ENCODE measurements at regions not wholly inside any gene's neighbourhood (a gene's known extent, or its start where the extent isn't known, plus 50 kb on each side); places are given as distances from the start of the nearest gene placed in this dataset.

DNA sequence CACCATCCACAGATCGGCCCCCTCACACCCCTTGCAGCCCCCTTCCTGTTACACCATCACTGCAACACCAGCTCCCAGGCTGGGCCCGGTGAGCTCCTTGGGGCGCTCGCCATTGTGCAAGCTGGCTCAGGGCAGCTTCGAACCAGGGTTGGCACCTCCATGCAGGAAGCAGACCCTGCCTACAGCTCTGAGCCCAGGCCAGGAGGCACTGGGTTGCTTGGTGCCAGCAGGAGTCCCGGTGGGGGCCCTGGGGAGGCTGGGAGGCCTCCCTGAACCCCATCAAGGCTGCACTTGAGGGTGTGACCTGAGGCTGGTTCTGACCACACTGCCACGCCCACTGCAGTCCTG lies 417.1 kb downstream of the CTTN start:
- Histone ChIP-seq H3K27ac (ENCODE audit: low read depth, low read length) (no peak overlapping the region), H3K4me1 (ENCODE audit: control insufficient read depth, insufficient read depth, low read length) (no peaks in the 10 kb centered on the region), H3K27me3 (ENCODE audit: control insufficient read depth, insufficient read depth, low read length) (no peaks in the 10 kb centered on the region), H3K9me3 (ENCODE audit: control insufficient read depth, insufficient read depth, low read length) (no peaks in the 10 kb centered on the region), H3K36me3 (ENCODE audit: control insufficient read depth, insufficient read depth, low read length) (no peaks in the 10 kb centered on the region), H3K9ac (ENCODE audit: low read depth, low read length) (no peak overlapping the region), H3K4me3 (ENCODE audit: low read depth, low read length) (no peak overlapping the region)

DNA sequence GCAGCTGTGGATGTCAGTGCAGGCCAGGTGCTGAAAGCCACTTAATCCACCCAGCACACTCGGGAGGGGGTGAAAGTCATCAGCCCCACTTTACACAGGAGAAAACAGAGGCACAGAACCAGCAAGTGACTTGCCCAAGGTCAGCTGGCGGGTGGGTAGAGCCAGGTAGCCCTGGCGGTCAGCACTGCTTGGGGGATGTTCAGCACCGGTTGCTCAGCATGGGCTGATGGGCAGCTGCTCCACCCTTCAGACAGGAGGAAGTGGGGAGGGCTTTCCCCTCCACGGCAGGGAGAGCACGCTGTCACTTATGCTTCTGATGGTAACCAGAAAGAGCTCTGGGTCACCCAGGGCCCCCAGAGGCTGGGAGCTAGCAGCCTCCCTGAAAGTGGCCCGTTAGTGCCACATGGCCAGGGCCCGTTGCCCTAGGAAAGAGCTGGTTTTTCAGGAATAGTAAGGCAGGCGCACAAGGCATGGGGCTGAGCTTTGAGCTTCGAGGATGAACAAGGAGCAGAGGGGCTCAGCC lies 417.9 kb downstream of the CTTN start:
- no peaks in the 10 kb centered on the region for H3K36me3 ChIP-seq (ENCODE audit: control insufficient read depth, insufficient read depth, low read length)
- no peaks in the 10 kb centered on the region for H3K4me1 ChIP-seq (ENCODE audit: control insufficient read depth, insufficient read depth, low read length)
- no peak overlapping the region for H3K9ac ChIP-seq (ENCODE audit: low read depth, low read length)
- no peak overlapping the region for H3K27ac ChIP-seq (ENCODE audit: low read depth, low read length)
- H3K27me3 ChIP-seq (ENCODE audit: control insufficient read depth, insufficient read depth, low read length), result no peaks in the 10 kb centered on the region
- no peaks in the 10 kb centered on the region for H3K9me3 ChIP-seq (ENCODE audit: control insufficient read depth, insufficient read depth, low read length)
- no peak overlapping the region for H3K4me3 ChIP-seq (ENCODE audit: low read depth, low read length)

DNA sequence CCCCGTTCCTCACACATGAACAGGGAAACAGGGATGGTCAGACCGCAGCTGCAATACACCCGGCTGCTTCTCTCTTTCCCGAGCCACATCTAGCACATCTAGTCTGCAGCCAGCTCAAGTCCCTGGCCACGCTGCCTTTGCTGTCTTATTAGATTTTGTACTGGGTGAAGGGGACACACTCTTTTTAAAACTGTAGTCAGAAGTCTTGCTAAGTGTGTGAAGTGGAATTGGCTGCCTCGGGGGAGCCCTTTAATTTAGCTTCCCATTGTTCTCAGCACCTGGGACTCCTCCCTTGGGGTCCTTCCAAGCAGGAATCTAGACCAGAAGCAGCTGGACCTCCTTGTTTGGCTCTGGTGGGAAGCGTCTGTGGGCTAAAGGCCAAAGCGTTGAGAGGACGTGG lies 420.0 kb downstream of the CTTN start:
- no peaks in the 10 kb centered on the region for H3K36me3 ChIP-seq (ENCODE audit: control insufficient read depth, insufficient read depth, low read length)
- no peaks in the 10 kb centered on the region for H3K9me3 ChIP-seq (ENCODE audit: control insufficient read depth, insufficient read depth, low read length)
- no peaks in the 10 kb centered on the region for H3K27me3 ChIP-seq (ENCODE audit: control insufficient read depth, insufficient read depth, low read length)
- no peaks in the 10 kb centered on the region for H3K4me1 ChIP-seq (ENCODE audit: control insufficient read depth, insufficient read depth, low read length)
- no peak overlapping the region for H3K4me3 ChIP-seq (ENCODE audit: low read depth, low read length)
- H3K27ac ChIP-seq (ENCODE audit: low read depth, low read length), result no peak overlapping the region
- H3K9ac ChIP-seq (ENCODE audit: low read depth, low read length), result no peak overlapping the region

DNA sequence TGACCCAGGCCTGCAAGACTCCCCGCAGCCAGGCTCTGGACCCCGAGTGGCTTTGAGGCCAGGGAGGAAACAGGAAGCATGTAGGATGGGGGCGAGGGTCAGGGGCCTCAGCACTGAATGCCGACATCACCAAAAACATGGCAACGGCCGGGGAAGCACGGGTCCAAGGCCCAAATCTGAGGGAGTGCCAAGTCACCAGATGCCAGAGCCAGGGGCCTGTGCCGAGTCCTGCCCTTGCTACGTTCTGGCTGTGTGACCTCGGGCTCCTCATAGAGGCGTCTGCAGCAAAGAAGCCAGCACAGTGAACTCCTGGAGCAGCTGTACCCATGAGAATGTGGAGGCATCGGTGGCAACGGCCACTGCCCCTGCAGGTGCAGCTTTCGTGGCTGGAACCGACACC lies 420.7 kb downstream of the CTTN start:
- no peak overlapping the region for H3K27ac ChIP-seq (ENCODE audit: low read depth, low read length)
- no peaks in the 10 kb centered on the region for H3K9me3 ChIP-seq (ENCODE audit: control insufficient read depth, insufficient read depth, low read length)
- no peaks in the 10 kb centered on the region for H3K4me1 ChIP-seq (ENCODE audit: control insufficient read depth, insufficient read depth, low read length)
- H3K27me3 ChIP-seq (ENCODE audit: control insufficient read depth, insufficient read depth, low read length), result no peaks in the 10 kb centered on the region
- no peak overlapping the region for H3K9ac ChIP-seq (ENCODE audit: low read depth, low read length)
- no peaks in the 10 kb centered on the region for H3K36me3 ChIP-seq (ENCODE audit: control insufficient read depth, insufficient read depth, low read length)
- no peak overlapping the region for H3K4me3 ChIP-seq (ENCODE audit: low read depth, low read length)

DNA sequence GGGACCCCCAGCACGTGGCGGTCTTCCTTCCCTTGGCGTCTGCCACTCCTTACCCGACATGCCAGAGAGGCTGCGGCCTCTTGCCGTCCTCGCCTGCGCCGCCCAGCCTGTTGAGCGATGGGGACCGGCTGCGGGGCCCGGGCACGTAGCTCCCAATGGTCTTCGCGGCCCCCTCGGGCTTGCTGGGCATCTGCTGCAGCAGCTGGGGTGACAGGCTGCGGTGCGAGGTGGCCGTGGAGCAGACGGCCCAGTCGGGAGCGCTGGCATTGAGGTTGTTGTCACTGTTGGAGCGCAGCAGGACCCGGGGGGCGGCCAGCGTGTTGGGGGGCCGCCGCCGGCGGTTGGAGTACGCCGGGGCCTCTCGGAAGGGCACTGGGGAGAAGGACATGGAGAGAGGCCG lies 422.0 kb downstream of the CTTN start:
- no peaks in the 10 kb centered on the region for H3K36me3 ChIP-seq (ENCODE audit: control insufficient read depth, insufficient read depth, low read length)
- H3K9me3 ChIP-seq (ENCODE audit: control insufficient read depth, insufficient read depth, low read length), result no peaks in the 10 kb centered on the region
- no peak overlapping the region for H3K9ac ChIP-seq (ENCODE audit: low read depth, low read length)
- H3K27me3 ChIP-seq (ENCODE audit: control insufficient read depth, insufficient read depth, low read length), result no peaks in the 10 kb centered on the region
- H3K4me1 ChIP-seq (ENCODE audit: control insufficient read depth, insufficient read depth, low read length), result peaks cover 8% of the 10 kb centered on the region
- no peak overlapping the region for H3K27ac ChIP-seq (ENCODE audit: low read depth, low read length)
- no peak overlapping the region for H3K4me3 ChIP-seq (ENCODE audit: low read depth, low read length)

DNA sequence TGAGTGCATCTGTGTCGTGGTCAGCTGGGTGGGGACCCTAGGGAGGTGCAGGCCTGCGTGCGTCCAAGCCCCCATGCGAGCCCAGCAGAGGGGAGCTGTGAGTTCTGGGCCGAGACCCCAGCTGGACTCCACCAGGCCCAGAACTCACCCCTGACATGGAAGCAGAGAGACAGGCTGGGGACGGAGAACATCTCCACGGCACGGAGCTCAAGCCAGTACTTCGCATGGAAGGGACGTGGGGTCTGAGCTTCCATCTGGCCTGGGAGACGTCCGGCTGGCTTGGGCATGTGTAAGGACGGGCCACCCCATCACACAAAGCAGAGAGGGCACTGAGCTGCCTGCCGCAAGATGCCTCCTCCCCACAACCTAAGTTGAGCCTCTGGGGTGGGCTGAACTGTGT lies 422.4 kb downstream of the CTTN start:
- Histone ChIP-seq H3K4me1 (ENCODE audit: control insufficient read depth, insufficient read depth, low read length) (peaks cover 9% of the 10 kb centered on the region), H3K27ac (ENCODE audit: low read depth, low read length) (no peak overlapping the region), H3K9ac (ENCODE audit: low read depth, low read length) (no peak overlapping the region), H3K27me3 (ENCODE audit: control insufficient read depth, insufficient read depth, low read length) (no peaks in the 10 kb centered on the region), H3K4me3 (ENCODE audit: low read depth, low read length) (no peak overlapping the region), H3K9me3 (ENCODE audit: control insufficient read depth, insufficient read depth, low read length) (no peaks in the 10 kb centered on the region), H3K36me3 (ENCODE audit: control insufficient read depth, insufficient read depth, low read length) (no peaks in the 10 kb centered on the region)

DNA sequence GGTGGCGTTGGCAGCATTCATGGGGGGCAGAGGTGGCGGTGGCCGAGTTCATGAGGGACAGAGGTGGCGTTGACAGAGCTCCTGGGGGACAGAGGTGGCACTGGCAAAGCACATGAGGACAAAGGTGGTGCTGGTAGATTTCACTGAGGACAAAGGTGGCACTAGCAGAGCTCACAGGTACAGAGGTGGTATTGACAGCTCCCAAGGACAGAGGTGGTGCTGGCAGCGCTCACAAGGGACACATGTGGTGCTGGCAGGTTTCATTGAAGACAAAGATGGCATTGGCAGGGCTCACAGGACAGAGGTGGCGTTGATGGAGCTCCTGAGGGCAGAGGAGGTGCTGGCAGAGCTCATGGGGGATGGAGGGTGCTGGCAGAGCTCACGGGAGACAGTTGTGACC lies 425.4 kb downstream of the CTTN start:
- no peaks in the 10 kb centered on the region for H3K27me3 ChIP-seq (ENCODE audit: control insufficient read depth, insufficient read depth, low read length)

DNA sequence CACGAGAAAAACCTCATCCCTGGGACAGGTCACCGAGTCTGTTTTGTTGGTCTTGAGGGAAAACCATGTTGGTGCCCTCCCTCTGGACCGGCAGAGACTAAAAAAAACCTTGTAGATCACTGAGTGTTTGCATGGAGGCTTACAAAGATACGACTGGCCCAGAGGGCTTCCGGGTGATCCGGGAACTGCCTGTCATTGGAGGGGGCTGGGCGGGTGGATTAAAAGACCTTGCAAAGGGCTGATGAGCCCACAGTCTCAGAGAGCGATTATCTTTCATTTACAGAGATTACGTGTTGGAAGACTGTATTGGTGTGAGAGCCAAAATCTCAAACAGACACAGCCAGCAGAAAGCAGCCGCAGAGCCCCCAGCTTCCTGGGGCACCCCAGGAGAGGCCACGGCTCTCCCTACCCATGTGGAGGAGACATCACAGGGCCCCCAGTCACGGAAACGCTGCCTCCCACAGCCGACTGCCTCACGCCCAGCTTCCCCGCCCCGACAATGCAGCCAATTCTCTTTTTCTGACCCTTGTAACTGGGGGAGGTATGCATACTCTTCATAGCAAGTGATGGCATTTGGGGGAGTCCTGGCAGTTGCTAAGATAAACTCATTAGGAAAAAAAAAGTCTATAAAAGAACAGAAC lies 426.4 kb downstream of the CTTN start:
- H3K27me3 ChIP-seq (ENCODE audit: control insufficient read depth, insufficient read depth, low read length), result no peaks in the 10 kb centered on the region
- no peak overlapping the region for H3K9ac ChIP-seq (ENCODE audit: low read depth, low read length)

More for the DNA sequence above, 425.4 kb downstream of the CTTN start:
- Histone ChIP-seq H3K4me1 (ENCODE audit: control insufficient read depth, insufficient read depth, low read length) (peaks cover 9% of the 10 kb centered on the region), H3K27ac (ENCODE audit: low read depth, low read length) (no peak overlapping the region), H3K9ac (ENCODE audit: low read depth, low read length) (no peak overlapping the region), H3K4me3 (ENCODE audit: low read depth, low read length) (no peak overlapping the region), H3K36me3 (ENCODE audit: control insufficient read depth, insufficient read depth, low read length) (no peaks in the 10 kb centered on the region), H3K9me3 (ENCODE audit: control insufficient read depth, insufficient read depth, low read length) (no peaks in the 10 kb centered on the region)

DNA sequence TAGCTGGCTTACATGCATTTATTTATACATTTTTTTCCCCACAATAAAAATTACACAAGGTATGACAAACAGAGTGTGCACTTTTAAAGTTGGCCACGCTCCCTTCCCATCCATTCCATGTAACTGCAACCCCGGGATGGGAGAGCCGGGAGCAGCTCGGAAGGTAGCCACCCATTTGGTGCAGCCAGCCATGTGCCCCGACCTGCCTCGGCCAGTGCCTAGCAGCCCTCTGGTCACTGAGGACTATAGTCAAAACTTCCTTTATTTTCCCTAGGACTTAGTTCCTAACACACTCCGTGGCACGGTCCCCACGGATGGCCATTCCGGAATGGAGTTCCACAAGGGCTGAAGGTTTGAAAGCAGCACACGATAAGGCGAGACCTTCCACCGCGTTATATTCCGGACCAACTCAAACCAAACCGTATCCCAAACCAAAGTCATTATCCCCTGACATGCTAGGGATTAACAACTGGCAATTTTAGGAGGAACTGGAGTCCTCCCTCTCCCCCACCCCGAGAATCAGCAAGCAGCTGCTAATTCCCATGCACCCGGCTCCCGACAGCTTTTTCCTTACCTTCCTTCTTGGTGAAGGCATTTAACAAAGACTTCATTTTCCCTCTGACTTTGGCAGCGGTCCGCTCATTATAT lies 426.4 kb downstream of the SHANK2 start:
- Histone ChIP-seq H3K4me1 (ENCODE audit: control insufficient read depth, insufficient read depth, low read length) (peaks cover 9% of the 10 kb centered on the region), H3K27me3 (ENCODE audit: control insufficient read depth, insufficient read depth, low read length) (no peaks in the 10 kb centered on the region), H3K36me3 (ENCODE audit: control insufficient read depth, insufficient read depth, low read length) (no peaks in the 10 kb centered on the region), H3K9ac (ENCODE audit: low read depth, low read length) (no peak overlapping the region), H3K9me3 (ENCODE audit: control insufficient read depth, insufficient read depth, low read length) (no peaks in the 10 kb centered on the region), H3K27ac (ENCODE audit: low read depth, low read length) (peak overlapping the region; percentile 25), H3K4me3 (ENCODE audit: low read depth, low read length) (no peak overlapping the region; the same call in 1 of the 2 replicates)

More for the DNA sequence above, 426.4 kb downstream of the CTTN start:
- Histone ChIP-seq H3K9me3 (ENCODE audit: control insufficient read depth, insufficient read depth, low read length) (no peaks in the 10 kb centered on the region), H3K36me3 (ENCODE audit: control insufficient read depth, insufficient read depth, low read length) (no peaks in the 10 kb centered on the region), H3K4me1 (ENCODE audit: control insufficient read depth, insufficient read depth, low read length) (peaks cover 9% of the 10 kb centered on the region), H3K27ac (ENCODE audit: low read depth, low read length) (no peak overlapping the region), H3K4me3 (ENCODE audit: low read depth, low read length) (no peak overlapping the region)

DNA sequence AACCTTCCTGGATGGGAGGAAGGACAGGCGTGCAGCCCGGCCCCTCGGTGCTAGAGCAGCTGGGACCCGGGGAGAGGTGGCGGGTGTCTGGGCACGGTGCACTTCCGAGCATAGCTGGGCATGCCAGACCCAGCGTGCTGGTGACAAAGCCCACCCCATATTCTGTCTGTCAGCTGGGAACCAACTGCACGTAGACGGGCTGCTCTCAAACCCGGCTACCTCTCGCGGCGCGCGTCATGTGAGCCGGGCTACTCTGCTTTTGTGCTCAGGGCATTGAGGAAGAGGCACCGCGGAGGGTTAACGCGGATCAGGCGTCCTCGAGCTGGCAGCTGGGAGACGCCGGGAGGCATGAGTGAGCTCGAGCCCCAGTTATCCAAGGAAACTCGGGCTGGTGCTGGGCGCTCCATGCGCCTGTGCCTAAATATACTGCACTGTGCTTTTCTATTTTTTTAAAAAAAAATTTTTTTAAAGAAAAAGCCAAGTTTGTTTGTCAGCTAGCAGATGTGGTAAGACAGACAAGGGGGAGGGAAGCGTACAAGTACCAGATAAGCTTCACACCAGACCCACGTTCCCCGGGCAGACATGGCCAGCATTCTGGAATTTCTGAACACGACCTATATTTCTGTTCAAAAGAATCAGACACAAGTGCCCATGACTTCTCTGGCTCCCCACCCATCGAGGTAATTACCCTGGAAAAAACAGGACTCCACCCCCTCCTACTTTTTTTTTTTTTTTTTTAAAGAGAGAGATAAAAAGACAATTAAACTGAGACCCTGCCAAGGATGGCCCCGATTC lies 425.6 kb downstream of the SHANK2 start:
- H3K4me3 ChIP-seq (ENCODE audit: low read depth, low read length), result no peak overlapping the region; the same call in 1 of the 2 replicates
- H3K9me3 ChIP-seq (ENCODE audit: control insufficient read depth, insufficient read depth, low read length), result no peaks in the 10 kb centered on the region
- no peaks in the 10 kb centered on the region for H3K36me3 ChIP-seq (ENCODE audit: control insufficient read depth, insufficient read depth, low read length)
- no peaks in the 10 kb centered on the region for H3K27me3 ChIP-seq (ENCODE audit: control insufficient read depth, insufficient read depth, low read length)
- peak overlapping the region; percentile 25 for H3K27ac ChIP-seq (ENCODE audit: low read depth, low read length)
- H3K4me1 ChIP-seq (ENCODE audit: control insufficient read depth, insufficient read depth, low read length), result peaks cover 9% of the 10 kb centered on the region
- H3K9ac ChIP-seq (ENCODE audit: low read depth, low read length), result no peak overlapping the region

DNA sequence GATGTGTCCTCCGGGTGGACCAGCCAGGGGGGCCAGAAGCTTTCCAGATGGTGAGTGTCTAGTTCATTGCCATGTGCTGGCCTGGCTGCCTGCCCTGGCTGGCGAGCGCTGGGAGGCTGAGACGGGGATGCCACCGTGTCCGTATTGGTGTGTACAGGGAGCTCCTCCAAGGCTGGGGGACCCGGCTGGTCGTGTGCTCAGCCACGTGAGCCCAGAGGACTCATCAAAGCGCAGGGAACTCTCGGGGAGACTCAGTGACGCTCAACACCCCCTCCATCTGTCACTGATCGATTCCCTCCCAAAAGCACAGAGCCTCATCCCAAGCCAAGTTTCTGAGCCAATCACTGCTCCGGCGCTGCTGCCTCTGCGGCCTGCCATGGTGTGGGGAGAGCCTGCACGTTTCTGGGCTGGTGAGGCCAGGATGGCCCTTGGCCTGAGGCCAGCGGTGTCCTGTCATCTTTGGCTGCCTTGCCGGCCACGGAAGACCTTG lies 423.7 kb downstream of the SHANK2 start:
- no peak overlapping the region for H3K4me3 ChIP-seq (ENCODE audit: low read depth, low read length)
- H3K9ac ChIP-seq (ENCODE audit: low read depth, low read length), result no peak overlapping the region
- H3K27me3 ChIP-seq (ENCODE audit: control insufficient read depth, insufficient read depth, low read length), result no peaks in the 10 kb centered on the region

More for the DNA sequence above, 423.7 kb downstream of the SHANK2 start:
- no peaks in the 10 kb centered on the region for H3K9me3 ChIP-seq (ENCODE audit: control insufficient read depth, insufficient read depth, low read length)
- H3K4me1 ChIP-seq (ENCODE audit: control insufficient read depth, insufficient read depth, low read length), result peaks cover 13% of the 10 kb centered on the region
- no peaks in the 10 kb centered on the region; the same call in 1 of the 2 replicates for H3K36me3 ChIP-seq (ENCODE audit: control insufficient read depth, insufficient read depth, low read length)
- H3K27ac ChIP-seq (ENCODE audit: low read depth, low read length), result no peak overlapping the region
